K562 (cell line): ENCODE measurements at regions not wholly inside any gene's neighbourhood (a gene's known extent, or its start where the extent isn't known, plus 50 kb on each side); places are given as distances from the start of the nearest gene placed in this dataset.

Experiments
- ATAC-seq: fragments of 200-7000 bp; cut with Tn5 transposase; 3 replicates; pipeline ENCODE4 v1.9.1; 2020; ENCODE audit warnings: moderate library complexity
- BruUV-seq: library from RNA; stranded (reverse); fragments of 400-500 nt; replicated peaks from 2 replicates; lab custom pipeline; 2021; lab: Mats Ljungman, UMichigan
- CTCF ChIA-PET: fragments of 300-600 bp; formaldehyde crosslinking; extraction: SDS; loops from one replicate; lab custom pipeline; 2021; ENCODE audit warnings: low intra/inter-chr PET ratio; lab: Yijun Ruan, JAX
- POLR2A ChIA-PET: fragments of 300-600, 350-650 bp; sonication (Branson Sonifier 250); formaldehyde crosslinking; extraction: SDS; loops from one replicate; lab custom pipeline; 2021; ENCODE audit warnings: antibody characterized with exemption, inconsistent platforms; lab: Yijun Ruan, JAX
- DNase-seq, 4 experiments: peaks; one replicate each; pipeline versions ENCODE4 v3.0.0 to v3.0.0-alpha.2; 2011 to 2018; ENCODE audit warnings: low spot score in 3 of 4, mixed read lengths in 3 of 4; ENCODE audit errors: extremely low read depth in 1 of 4
- FAIRE-seq: peaks from 2 replicates; lab custom pipeline; 2011; peaks lifted over from hg19 to GRCh38; lab: Jason Lieb, UNC
- H2AFZ ChIP-seq: 2 replicates; pipeline ENCODE4 v1.6.0; 2011; ENCODE audit warnings: low read depth, low read length, control low read depth, inconsistent platforms
- H3K27ac ChIP-seq: fragments of 200-600 bp; 3 replicates; pipeline ENCODE4 v1.8.0; 2011; ENCODE audit warnings: low read depth, mild to moderate bottlenecking, control low read depth, inconsistent platforms, low read length, moderate library complexity, mixed read lengths; ENCODE audit errors: extremely low read depth
- H3K27me3 ChIP-seq, 2 experiments: fragments of 300-600 bp in 1 of 2; 2 replicates in 1 of 2; 3 replicates in 1 of 2; pipeline versions ENCODE4 v1.6.0 to v1.8.0; 2011; ENCODE audit warnings: inconsistent platforms in 2 of 2, low read length in 2 of 2, mild to moderate bottlenecking in 1 of 2, mixed read lengths in 1 of 2, moderate library complexity in 1 of 2; ENCODE audit not compliant: control insufficient read depth in 2 of 2, insufficient read depth in 2 of 2
- H3K36me3 ChIP-seq: fragments of 300-600 bp; 3 replicates; pipeline ENCODE4 v1.8.0; 2011; ENCODE audit warnings: mild to moderate bottlenecking, low read length, inconsistent platforms; ENCODE audit not compliant: control insufficient read depth, insufficient read depth
- H3K4me1 ChIP-seq, 2 experiments: fragments of 200-600 bp in 1 of 2; replicated peaks in 1 of 2; 2 replicates in 1 of 2; 3 replicates in 1 of 2; pipeline versions ENCODE4 v1.5.1 to v1.8.0; 2011; ENCODE audit warnings: inconsistent platforms in 2 of 2, low read length in 2 of 2, mild to moderate bottlenecking in 1 of 2, mixed read lengths in 1 of 2, moderate library complexity in 1 of 2; ENCODE audit not compliant: control insufficient read depth in 2 of 2, insufficient read depth in 2 of 2
- H3K4me2 ChIP-seq: 2 replicates; pipeline ENCODE4 v1.6.1; 2011; ENCODE audit warnings: low read length, control low read depth, inconsistent platforms, mixed read lengths; ENCODE audit not compliant: insufficient read depth
- H3K4me3 ChIP-seq: fragments of 200-600 bp; sonication (generic), shearing (Covaris generic); 2 replicates; pipeline ENCODE4 v1.5.1; 2016; ENCODE audit warnings: control low read depth, inconsistent platforms
- H3K79me2 ChIP-seq: fragments of 200-600 bp; 3 replicates; pipeline ENCODE4 v1.8.0; 2011; ENCODE audit warnings: low read length, inconsistent platforms; ENCODE audit not compliant: control insufficient read depth, insufficient read depth
- H3K9ac ChIP-seq, 2 experiments: 2 replicates each; pipeline versions ENCODE4 v1.6.0 to v1.6.1; 2011; ENCODE audit warnings: low read depth in 2 of 2, low read length in 2 of 2, control low read depth in 1 of 2, inconsistent platforms in 1 of 2, mild to moderate bottlenecking in 1 of 2, mixed read lengths in 1 of 2; ENCODE audit not compliant: insufficient read depth in 1 of 2
- H3K9me1 ChIP-seq: one replicate; pipeline ENCODE4 v1.6.0; 2011; ENCODE audit warnings: inconsistent platforms, mild to moderate bottlenecking, low read length, moderate library complexity; ENCODE audit not compliant: control insufficient read depth, insufficient read depth
- H3K9me3 ChIP-seq: replicated peaks from 2 replicates; pipeline ENCODE4 v1.5.1; 2011; ENCODE audit warnings: low read depth, low read length, inconsistent platforms; ENCODE audit not compliant: control insufficient read depth, insufficient read depth
- H4K20me1 ChIP-seq: replicated peaks from 2 replicates; pipeline ENCODE4 v1.6.1; 2011; ENCODE audit warnings: low read length, inconsistent platforms, mixed read lengths; ENCODE audit not compliant: control insufficient read depth, insufficient read depth
- EWSR1 ChIP-seq: fragments of 450-650 bp; IDR thresholded peaks from 2 replicates; pipeline ENCODE4 v1.6.1; 2018; ENCODE audit warnings: borderline replicate concordance, mild to moderate bottlenecking, low read depth, moderate library complexity; ENCODE audit not compliant: partially characterized antibody
- HDAC8 ChIP-seq: fragments of 450-650 bp; IDR thresholded peaks from 2 replicates; pipeline ENCODE4 v1.6.1; 2016; ENCODE audit warnings: mild to moderate bottlenecking, missing genetic modification characterization, moderate library complexity, missing compliant biosample characterization
- KAT2B ChIP-seq: IDR thresholded peaks from one replicate; pipeline ENCODE4 v1.6.1; 2012; ENCODE audit warnings: low read depth, mild to moderate bottlenecking, control low read depth, inconsistent platforms, low read length, moderate library complexity
- WGBS: fragments of 100-300 bp; shearing (Covaris generic); methylation state at CpG from one replicate; pipeline ENCODE4 v1.1.6; 2016; ENCODE audit warnings: low coverage, mixed read lengths; ENCODE audit not compliant: insufficient coverage; ENCODE audit errors: missing lambda C conversion rate; 5-methylcytosine and 5-hydroxymethylcytosine counted together
- in situ Hi-C: fragments of 300-500 bp; cut with MboI; formaldehyde crosslinking; loops from 4 replicates; pipeline ENCODE4 v1.15.0; 2018; ENCODE audit warnings: inconsistent platforms, mixed read lengths
- intact Hi-C: fragments of 100-400 bp; cut with micrococcal nuclease; formaldehyde crosslinking; loops from 2 replicates; pipeline ENCODE4 v1.14.2; 2022
- TF ChIP-seq, protein P1 (sequence below), 3 experiments: fragments of 200-800 bp in 1 of 3; fragments of 250-450 bp in 1 of 3; fragments of 450-650 bp in 1 of 3; sonication (Bioruptor Pico) in 1 of 3; sonication (Bioruptor generic) in 1 of 3; formaldehyde crosslinking in 1 of 3; IDR thresholded peaks; 2 replicates each; pipeline versions ENCODE4 v1.6.1 to v1.8.0; 2016 to 2022; ENCODE audit warnings: mild to moderate bottlenecking in 2 of 3, missing genetic modification characterization in 2 of 3, missing compliant biosample characterization in 1 of 3, moderate library complexity in 1 of 3

- intact Hi-C loops: no loop called here
- Histone ChIP-seq H3K79me2 (no peaks in the 10 kb centered on the region), H3K27ac (no peak overlapping the region), H2AFZ (no peak overlapping the region), H3K9ac (no peak overlapping the region), H4K20me1 (no peaks in the 10 kb centered on the region), H3K27me3 (no peaks in the 10 kb centered on the region), H3K4me1 (no peaks in the 10 kb centered on the region; a peak in 1 of 5 replicates), H3K9me3 (no peaks in the 10 kb centered on the region), H3K4me2 (no peak overlapping the region), H3K4me3 (no peak overlapping the region), H3K36me3 (no peaks in the 10 kb centered on the region), H3K9me1 (no peaks in the 10 kb centered on the region)
- ChIA-PET CTCF (no interaction called here), POLR2A (no interaction called here)
- TF ChIP-seq, protein P1, sequence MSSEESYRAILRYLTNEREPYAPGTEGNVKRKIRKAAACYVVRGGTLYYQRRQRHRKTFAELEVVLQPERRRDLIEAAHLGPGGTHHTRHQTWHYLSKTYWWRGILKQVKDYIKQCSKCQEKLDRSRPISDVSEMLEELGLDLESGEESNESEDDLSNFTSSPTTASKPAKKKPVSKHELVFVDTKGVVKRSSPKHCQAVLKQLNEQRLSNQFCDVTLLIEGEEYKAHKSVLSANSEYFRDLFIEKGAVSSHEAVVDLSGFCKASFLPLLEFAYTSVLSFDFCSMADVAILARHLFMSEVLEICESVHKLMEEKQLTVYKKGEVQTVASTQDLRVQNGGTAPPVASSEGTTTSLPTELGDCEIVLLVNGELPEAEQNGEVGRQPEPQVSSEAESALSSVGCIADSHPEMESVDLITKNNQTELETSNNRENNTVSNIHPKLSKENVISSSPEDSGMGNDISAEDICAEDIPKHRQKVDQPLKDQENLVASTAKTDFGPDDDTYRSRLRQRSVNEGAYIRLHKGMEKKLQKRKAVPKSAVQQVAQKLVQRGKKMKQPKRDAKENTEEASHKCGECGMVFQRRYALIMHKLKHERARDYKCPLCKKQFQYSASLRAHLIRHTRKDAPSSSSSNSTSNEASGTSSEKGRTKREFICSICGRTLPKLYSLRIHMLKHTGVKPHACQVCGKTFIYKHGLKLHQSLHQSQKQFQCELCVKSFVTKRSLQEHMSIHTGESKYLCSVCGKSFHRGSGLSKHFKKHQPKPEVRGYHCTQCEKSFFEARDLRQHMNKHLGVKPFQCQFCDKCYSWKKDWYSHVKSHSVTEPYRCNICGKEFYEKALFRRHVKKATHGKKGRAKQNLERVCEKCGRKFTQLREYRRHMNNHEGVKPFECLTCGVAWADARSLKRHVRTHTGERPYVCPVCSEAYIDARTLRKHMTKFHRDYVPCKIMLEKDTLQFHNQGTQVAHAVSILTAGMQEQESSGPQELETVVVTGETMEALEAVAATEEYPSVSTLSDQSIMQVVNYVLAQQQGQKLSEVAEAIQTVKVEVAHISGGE (CRISPR knock-in tag; IDR thresholded peaks at IDR 0.05): peak in 1 of 3 experiments; percentile 96; a peak in 2 of 6 replicates
- TF ChIP-seq EWSR1 (peak; percentile 81), KAT2B (no peak), HDAC8 (tag) (no peak)
- WGBS: 42% methylated on average over 4 of the region's 5 CpGs
- BruUV-seq: no TSS peak
- in situ Hi-C loops: no loop called here
- DNase-seq: no peak
- ATAC-seq: no peak
- no peak for FAIRE-seq
These were observed 233.1 kb downstream of the BCAS1 start for GRCh38 chr20:53837126-53837826.
